GM19193 (cell line): ENCODE measurements at regions not wholly inside any gene's neighbourhood (a gene's known extent, or its start where the extent isn't known, plus 50 kb on each side); places are given as distances from the start of the nearest gene placed in this dataset.

Experiments
- POLR2A ChIP-seq: IDR thresholded peaks from 4 replicates; pipeline ENCODE4 v1.6.1; 2011; ENCODE audit not compliant: insufficient read depth, insufficient read length; ENCODE audit errors: extremely low read depth

GRCh38 chr6:113421997-113422396 lies 435.1 kb upstream of the MARCKS start:
- TF ChIP-seq POLR2A = no peak

GRCh38 chr6:113423956-113424355 lies 433.2 kb upstream of the MARCKS start:
- no peak for TF ChIP-seq POLR2A

- TF ChIP-seq POLR2A = no peak
Observed at GRCh38 chr6:113425977-113426660, 431.0 kb upstream of the MARCKS start.

GRCh38 chr6:113427617-113428016 lies 429.5 kb upstream of the MARCKS start:
- no peak for TF ChIP-seq POLR2A

GRCh38 chr6:113428702-113429101 lies 428.4 kb upstream of the MARCKS start:
- no peak for TF ChIP-seq POLR2A

GRCh38 chr6:113432521-113433334 lies 424.4 kb upstream of the MARCKS start:
- TF ChIP-seq POLR2A = no peak

- no peak for TF ChIP-seq POLR2A
Observed at GRCh38 chr6:113433335-113433991, 423.7 kb upstream of the MARCKS start.

GRCh38 chr6:113434641-113435040 lies 422.5 kb upstream of the MARCKS start:
- TF ChIP-seq POLR2A = no peak

GRCh38 chr6:113437566-113437965 lies 419.6 kb upstream of the MARCKS start:
- no peak for TF ChIP-seq POLR2A

GRCh38 chr6:113439866-113440265 lies 417.3 kb upstream of the MARCKS start:
- TF ChIP-seq POLR2A = no peak

GRCh38 chr6:113442040-113442439 lies 415.1 kb upstream of the MARCKS start:
- TF ChIP-seq POLR2A = no peak

GRCh38 chr6:113445201-113445600 lies 411.9 kb upstream of the MARCKS start:
- TF ChIP-seq POLR2A = no peak

- TF ChIP-seq POLR2A = no peak
Observed at GRCh38 chr6:113447088-113447831, 409.9 kb upstream of the MARCKS start.

- no peak for TF ChIP-seq POLR2A
Observed at GRCh38 chr6:113449051-113449450, 408.1 kb upstream of the MARCKS start.

GRCh38 chr6:113450061-113450465 lies 407.1 kb upstream of the MARCKS start:
- no peak for TF ChIP-seq POLR2A
